GM13977 (cell line): ENCODE measurements at regions not wholly inside any gene's neighbourhood (a gene's known extent, or its start where the extent isn't known, plus 50 kb on each side); places are given as distances from the start of the nearest gene placed in this dataset.

Source experiments
- DNase-seq: peaks from one replicate; pipeline ENCODE4 v3.0.0; 2012; ENCODE audit warnings: low spot score
- in situ Hi-C: fragments of 300-500 bp; cut with MboI; formaldehyde crosslinking; loops from one replicate; pipeline ENCODE4 v1.12.0; 2022; ENCODE audit warnings: low sequenced_read_pairs, low pct_unique_long_range_greater_than_20kb, mixed read lengths, inconsistent platforms; ENCODE audit not compliant: unreplicated experiment
- TF ChIP-seq, protein P1 (sequence below): IDR thresholded peaks from 2 replicates; pipeline ENCODE4 v1.5.1; 2012; ENCODE audit warnings: mild to moderate bottlenecking, control low read depth; ENCODE audit not compliant: insufficient read depth; ENCODE audit errors: extremely low read depth, missing control alignments

DNA sequence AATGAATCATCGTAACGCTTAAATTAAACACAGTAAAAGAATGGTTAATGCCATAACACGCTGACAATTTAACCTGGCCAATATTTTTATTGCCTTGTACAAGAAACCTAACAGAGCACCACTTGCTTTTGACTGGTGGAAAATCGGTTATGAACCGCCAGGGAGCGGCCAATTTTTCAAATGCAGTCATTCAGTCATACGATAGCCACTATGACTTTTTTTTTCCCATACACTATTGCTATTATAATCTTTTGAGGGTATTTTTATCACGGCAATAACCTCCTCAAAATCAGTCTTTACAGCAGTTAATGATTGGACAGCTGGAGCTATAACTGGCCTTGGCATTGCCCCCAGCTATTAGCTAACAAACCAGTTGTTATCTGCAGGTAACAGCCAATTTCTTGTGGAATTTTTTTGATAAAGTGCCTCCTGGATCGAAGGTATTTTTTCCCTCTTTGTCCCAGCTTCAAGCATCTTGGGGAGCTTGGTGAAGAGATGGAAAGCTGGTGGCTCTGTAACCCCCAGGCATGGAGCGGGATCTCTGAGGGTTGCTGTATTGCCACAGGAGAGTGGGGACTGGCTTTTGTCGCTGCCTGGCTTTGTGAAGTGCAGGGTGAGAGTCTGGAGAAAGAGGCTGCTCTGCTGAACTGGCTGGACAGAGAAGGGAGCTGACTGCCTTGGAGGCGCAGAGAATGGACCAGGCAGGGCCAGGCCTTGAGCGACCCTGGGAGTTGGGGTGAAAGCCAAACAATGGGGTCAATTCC lies 198.4 kb upstream of the ZNF536 start:
- DNase-seq, result no peak
- in situ Hi-C loops, result no loop called here
- TF ChIP-seq, protein P1, sequence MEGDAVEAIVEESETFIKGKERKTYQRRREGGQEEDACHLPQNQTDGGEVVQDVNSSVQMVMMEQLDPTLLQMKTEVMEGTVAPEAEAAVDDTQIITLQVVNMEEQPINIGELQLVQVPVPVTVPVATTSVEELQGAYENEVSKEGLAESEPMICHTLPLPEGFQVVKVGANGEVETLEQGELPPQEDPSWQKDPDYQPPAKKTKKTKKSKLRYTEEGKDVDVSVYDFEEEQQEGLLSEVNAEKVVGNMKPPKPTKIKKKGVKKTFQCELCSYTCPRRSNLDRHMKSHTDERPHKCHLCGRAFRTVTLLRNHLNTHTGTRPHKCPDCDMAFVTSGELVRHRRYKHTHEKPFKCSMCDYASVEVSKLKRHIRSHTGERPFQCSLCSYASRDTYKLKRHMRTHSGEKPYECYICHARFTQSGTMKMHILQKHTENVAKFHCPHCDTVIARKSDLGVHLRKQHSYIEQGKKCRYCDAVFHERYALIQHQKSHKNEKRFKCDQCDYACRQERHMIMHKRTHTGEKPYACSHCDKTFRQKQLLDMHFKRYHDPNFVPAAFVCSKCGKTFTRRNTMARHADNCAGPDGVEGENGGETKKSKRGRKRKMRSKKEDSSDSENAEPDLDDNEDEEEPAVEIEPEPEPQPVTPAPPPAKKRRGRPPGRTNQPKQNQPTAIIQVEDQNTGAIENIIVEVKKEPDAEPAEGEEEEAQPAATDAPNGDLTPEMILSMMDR, result no peak

GRCh38 chr19:30174357-30174645 lies 197.9 kb upstream of the ZNF536 start:
- no peak for DNase-seq
- in situ Hi-C loops, result no loop called here
- TF ChIP-seq, protein P1, result no peak

GRCh38 chr19:30174791-30175190 lies 197.4 kb upstream of the ZNF536 start:
- no peak for DNase-seq
- in situ Hi-C loops, result no loop called here
- TF ChIP-seq, protein P1, result no peak

GRCh38 chr19:30175987-30176386 lies 196.2 kb upstream of the ZNF536 start:
- DNase-seq, result no peak
- TF ChIP-seq, protein P1, result no peak
- in situ Hi-C loops, result no loop called here

DNA sequence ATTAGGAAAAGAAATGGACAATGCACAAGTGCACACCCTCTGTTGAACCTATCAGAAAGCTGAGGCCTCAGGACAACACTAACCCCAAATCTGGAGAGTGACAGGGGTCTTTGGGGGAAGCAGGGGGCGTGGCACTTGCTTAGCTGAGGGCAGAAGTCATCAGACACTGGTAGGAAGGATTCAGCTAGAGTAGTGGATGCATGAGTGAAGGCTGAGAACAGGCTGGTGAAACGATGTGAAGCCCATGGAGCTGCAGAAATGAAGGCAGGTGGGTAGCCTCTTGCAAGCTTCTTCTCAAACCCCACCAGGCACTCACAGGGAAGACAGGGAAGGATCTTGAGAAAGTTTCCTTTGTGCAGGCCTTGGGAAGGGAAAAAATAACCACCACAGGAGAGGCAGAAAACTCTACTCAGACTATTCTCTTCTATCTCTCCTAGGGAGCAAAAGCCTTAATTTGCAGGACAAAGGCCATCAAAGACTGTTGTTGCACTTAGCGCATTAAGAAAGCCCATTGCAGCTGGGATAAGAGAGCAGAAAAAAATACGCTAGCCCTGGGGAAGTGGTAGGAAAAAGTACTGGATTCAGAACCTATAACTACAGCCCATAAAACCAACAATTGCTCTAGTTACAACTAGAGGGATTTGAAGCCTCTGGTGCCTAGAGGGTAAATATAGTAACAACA lies 193.3 kb upstream of the ZNF536 start:
- in situ Hi-C loops, result no loop called here

GRCh38 chr19:30180691-30181090 lies 191.5 kb upstream of the ZNF536 start:
- DNase-seq, result no peak
- TF ChIP-seq, protein P1, result no peak
- in situ Hi-C loops, result no loop called here

More for the DNA sequence above, 193.3 kb upstream of the ZNF536 start:
- no peak for DNase-seq
- TF ChIP-seq, protein P1, result no peak
